Right lobe of liver (tissue), 6 donors: ENCODE measurements at regions not wholly inside any gene's neighbourhood (a gene's known extent, or its start where the extent isn't known, plus 50 kb on each side); places are given as distances from the start of the nearest gene placed in this dataset.

Experiments used
- ATAC-seq, 4 donors: fragments of 200-7000 bp; cut with Tn5 transposase; one replicate each; pipeline ENCODE4 v1.9.1; 2020; ENCODE audit warnings: mild to moderate bottlenecking in 4 of 4, moderate library complexity in 4 of 4
- DNase-seq, 3 donors: peaks; one replicate each; pipeline ENCODE4 v3.0.0-alpha.2; 2020
- H3K27ac ChIP-seq, 3 donors: fragments of 200-600 bp; one replicate each; pipeline ENCODE4 v1.8.0; 2022
- H3K27me3 ChIP-seq, 2 donors: fragments of 200-600 bp; one replicate each; pipeline ENCODE4 v1.8.0; 2022
- H3K36me3 ChIP-seq, 4 donors: fragments of 200-600 bp; sonication (generic) in 1 of 4; one replicate each; pipeline versions ENCODE4 v1.5.1 to v1.8.0; 2017 to 2022; ENCODE audit warnings: control low read depth in 1 of 4
- H3K4me1 ChIP-seq, 4 donors: fragments of 200-600 bp; sonication (generic) in 1 of 4; one replicate each; pipeline versions ENCODE4 v1.5.1 to v1.8.0; 2017 to 2022; ENCODE audit warnings: control low read depth in 1 of 4
- H3K4me3 ChIP-seq, 3 donors: fragments of 200-600 bp; one replicate each; pipeline ENCODE4 v1.8.0; 2022
- H3K9me3 ChIP-seq, 4 donors: fragments of 200-600 bp; sonication (generic) in 1 of 4; one replicate each; pipeline versions ENCODE4 v1.5.1 to v1.8.0; 2017 to 2022; ENCODE audit warnings: control low read depth in 1 of 4
- CTCF ChIP-seq, 4 donors: fragments of 200-600 bp in 3 of 4; fragments of 450-650 bp in 1 of 4; IDR thresholded peaks; one replicate each; pipeline versions ENCODE4 v1.5.1 to v1.8.0; 2016 to 2022; ENCODE audit warnings: antibody characterized with exemption in 4 of 4, mild to moderate bottlenecking in 2 of 4
- POLR2A ChIP-seq: fragments of 450-650 bp; IDR thresholded peaks from one replicate; pipeline ENCODE4 v1.6.1; 2017; ENCODE audit warnings: antibody characterized with exemption, mild to moderate bottlenecking
- WGBS: methylation state at CpG from one replicate; pipeline ENCODE4 v1.1.6; 2018; ENCODE audit warnings: low coverage, low lambda C conversion rate; ENCODE audit not compliant: insufficient coverage; ENCODE audit errors: missing lambda C conversion rate; 5-methylcytosine and 5-hydroxymethylcytosine counted together
- intact Hi-C, 2 donors: fragments of 100-400 bp; cut with DNase I; formaldehyde crosslinking; loops; one replicate each; pipeline versions ENCODE4 v1.11.2 to v1.14.1; 2022
- donor health status: DM: no; HTN: yes; CAD: no.
- donor health status: DM: no; HTN: no; CAD: no.
- donor health status: DM: no; HTN: no; CAD: no.
- donor health status: DM: no; HTN: yes; CAD: no.
- donor health status: DM: no; HTN: yes; CAD: no.

DNA sequence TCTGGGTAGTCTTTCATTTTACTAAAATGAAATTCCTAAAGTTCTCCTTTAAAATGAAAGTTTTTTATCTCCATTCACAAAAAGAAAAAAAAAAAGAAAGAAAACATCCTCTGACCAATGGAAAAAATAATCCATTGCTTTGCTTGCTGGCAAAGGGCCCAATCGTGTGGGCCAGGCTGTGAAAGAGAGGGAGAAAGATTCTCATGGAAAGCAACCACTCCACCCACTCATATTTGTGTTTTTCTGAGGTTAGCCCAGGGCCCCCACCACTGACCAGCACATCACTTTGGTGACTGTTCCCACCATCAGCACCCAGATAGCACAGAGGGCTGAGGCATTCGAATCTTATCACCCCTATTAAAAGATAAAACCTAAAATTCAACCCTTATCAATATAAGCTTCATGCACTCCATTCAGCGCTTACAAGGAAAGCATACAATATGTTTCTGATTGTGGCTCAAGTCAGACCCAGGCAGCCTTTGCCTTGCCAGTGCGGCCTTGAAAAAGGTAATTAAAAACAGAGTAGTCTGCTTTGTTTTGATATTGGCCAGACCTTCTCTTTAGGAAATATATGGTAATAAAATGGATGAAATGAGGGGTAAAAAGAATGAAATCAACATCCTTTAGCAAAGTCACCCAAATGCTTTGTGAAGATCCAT lies 192.8 kb downstream of the ETS1 start:
- Histone ChIP-seq H3K9me3 (no peaks in the 10 kb centered on the region), H3K4me1 (no peaks in the 10 kb centered on the region), H3K27ac (no peak overlapping the region), H3K36me3 (no peaks in the 10 kb centered on the region), H3K4me3 (no peak overlapping the region), H3K27me3 (no peaks in the 10 kb centered on the region)
- intact Hi-C loops, result no loop called here
- 45% methylated on average over 4 of the region's 4 CpGs for WGBS
- DNase-seq, result peak in 1 of 3 donors; percentile 20
- ATAC-seq, result peak in 1 of 4 donors; percentile 26
- TF ChIP-seq POLR2A (no peak), CTCF (IDR thresholded peaks at IDR 0.05) (no peak)

- no peaks in the 10 kb centered on the region for H3K9me3 ChIP-seq
- ATAC-seq (no peak), DNase-seq (no peak)
- H3K4me1 ChIP-seq, result no peaks in the 10 kb centered on the region
- H3K4me3 ChIP-seq, result no peak overlapping the region
- no peaks in the 10 kb centered on the region for H3K27me3 ChIP-seq
- H3K36me3 ChIP-seq, result no peaks in the 10 kb centered on the region
- no peak overlapping the region for H3K27ac ChIP-seq
- intact Hi-C loops, result no loop called here
- no peak for TF ChIP-seq CTCF (IDR thresholded peaks at IDR 0.05)
- no peak for TF ChIP-seq POLR2A
- 79% methylated on average over 2 of the region's 2 CpGs for WGBS
Observed at GRCh38 chr11:128392259-128392658, 195.1 kb downstream of the ETS1 start.

DNA sequence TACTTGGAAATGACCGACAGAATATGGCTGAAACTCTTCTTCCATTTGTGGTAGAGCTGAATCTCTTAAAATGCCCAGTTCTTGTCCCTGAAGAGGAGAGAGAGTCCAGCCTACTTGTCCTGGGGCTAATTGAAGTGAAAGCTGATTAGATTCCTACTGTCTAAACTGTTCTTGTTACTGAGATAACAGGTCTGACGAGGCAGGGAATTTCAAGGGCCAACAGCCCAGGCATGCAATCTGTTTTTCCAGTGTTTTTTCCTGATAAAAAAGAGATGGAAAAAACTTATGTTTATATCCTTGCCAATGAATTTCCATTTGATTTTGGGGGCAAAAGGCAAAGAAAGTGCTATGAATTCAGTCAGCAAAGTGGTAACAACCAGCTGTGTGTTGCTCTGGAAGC lies 195.5 kb downstream of the ETS1 start:
- Histone ChIP-seq H3K27ac (no peak overlapping the region), H3K4me3 (no peak overlapping the region), H3K4me1 (no peaks in the 10 kb centered on the region), H3K36me3 (no peaks in the 10 kb centered on the region), H3K27me3 (no peaks in the 10 kb centered on the region), H3K9me3 (no peaks in the 10 kb centered on the region)
- DNase-seq (no peak), ATAC-seq (peak in 2 of 4 donors; percentile 23 to 35)
- intact Hi-C loops, result no loop called here
- TF ChIP-seq POLR2A (no peak), CTCF (IDR thresholded peaks at IDR 0.05) (no peak)
- 54% methylated on average over 2 of the region's 2 CpGs for WGBS

DNA sequence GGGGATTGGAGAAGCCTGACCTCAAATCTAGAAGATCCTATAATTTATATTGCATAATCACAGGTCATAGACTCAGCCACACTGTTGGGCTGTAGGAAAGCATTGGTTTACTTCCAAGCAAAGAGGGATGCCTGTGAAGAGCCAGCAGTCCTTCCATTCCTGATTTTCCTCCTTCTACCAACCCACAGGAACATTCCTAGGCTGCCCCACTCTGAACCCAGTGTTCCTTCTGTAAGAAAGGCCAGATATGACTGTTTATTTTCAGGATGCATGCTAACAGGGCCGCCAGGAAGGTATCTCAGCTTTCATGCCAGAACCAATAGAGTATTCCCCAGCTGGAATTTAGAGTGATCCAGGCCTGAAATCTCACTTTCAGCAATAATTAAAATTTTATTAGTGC lies 197.1 kb downstream of the ETS1 start:
- 64% methylated on average over 1 of the region's 1 CpG for WGBS
- no peak for TF ChIP-seq POLR2A
- no peak for TF ChIP-seq CTCF (IDR thresholded peaks at IDR 0.05)
- intact Hi-C loops, result no loop called here
- Histone ChIP-seq H3K4me1 (no peaks in the 10 kb centered on the region), H3K4me3 (no peak overlapping the region), H3K27me3 (no peaks in the 10 kb centered on the region), H3K27ac (no peak overlapping the region), H3K36me3 (no peaks in the 10 kb centered on the region), H3K9me3 (no peaks in the 10 kb centered on the region)
- no peak for ATAC-seq
- DNase-seq, result no peak
